ENCODE measurements at regions not wholly inside any gene's neighbourhood (a gene's known extent, or its start where the extent isn't known, plus 50 kb on each side); places are given as distances from the start of the nearest gene placed in this dataset.

DNA sequence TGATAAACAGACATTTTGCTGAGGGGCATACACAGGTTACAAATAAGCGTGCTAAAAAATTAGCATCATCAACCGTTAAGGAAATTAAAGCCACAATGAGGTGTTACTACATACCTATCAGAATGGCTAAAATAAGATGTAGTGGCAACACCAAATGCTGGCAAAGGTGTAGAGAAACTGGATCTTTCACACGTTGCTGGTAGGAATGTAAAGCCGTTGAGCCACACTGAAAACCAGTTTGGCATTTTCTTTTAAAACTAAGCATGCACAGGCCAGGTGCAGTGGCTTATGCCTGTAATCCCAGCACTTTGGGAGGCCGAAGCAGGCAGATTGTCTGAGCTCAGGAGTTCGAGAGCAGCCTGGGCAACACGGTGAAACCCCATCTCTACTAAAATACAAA is 67.0 kb upstream of the SYK start:
- no peak overlapping the region for H2AFZ ChIP-seq (ENCODE audit: low read length)
- H3K4me1 ChIP-seq (ENCODE audit: low read length) = no peaks in the 10 kb centered on the region
- H3K9ac ChIP-seq (ENCODE audit: low read length) = no peak overlapping the region
- no peaks in the 10 kb centered on the region for H3K79me2 ChIP-seq (ENCODE audit: low read length)
- H3F3A ChIP-seq (ENCODE audit: insufficient read depth, low read length) = no peaks in the 10 kb centered on the region
- H3K9me2 ChIP-seq (replicated peaks; ENCODE audit: insufficient read depth, low read length) = no peaks in the 10 kb centered on the region
- no peak overlapping the region for H3K4me2 ChIP-seq (ENCODE audit: low read depth, low read length)
- H3K36me3 ChIP-seq (replicated peaks; ENCODE audit: insufficient read depth, low read length) = no peaks in the 10 kb centered on the region
- no peaks in the 10 kb centered on the region for H4K20me1 ChIP-seq (ENCODE audit: insufficient read depth, low read length)
- no peak overlapping the region for H3K27ac ChIP-seq (ENCODE audit: low read length)
- H3K4me3 ChIP-seq (ENCODE audit: low read length) = no peak overlapping the region
- no peak for TF ChIP-seq EZH2phosphoT487 (IDR thresholded peaks at IDR 0.05; ENCODE audit: low read length)
- TF ChIP-seq, protein P1, sequence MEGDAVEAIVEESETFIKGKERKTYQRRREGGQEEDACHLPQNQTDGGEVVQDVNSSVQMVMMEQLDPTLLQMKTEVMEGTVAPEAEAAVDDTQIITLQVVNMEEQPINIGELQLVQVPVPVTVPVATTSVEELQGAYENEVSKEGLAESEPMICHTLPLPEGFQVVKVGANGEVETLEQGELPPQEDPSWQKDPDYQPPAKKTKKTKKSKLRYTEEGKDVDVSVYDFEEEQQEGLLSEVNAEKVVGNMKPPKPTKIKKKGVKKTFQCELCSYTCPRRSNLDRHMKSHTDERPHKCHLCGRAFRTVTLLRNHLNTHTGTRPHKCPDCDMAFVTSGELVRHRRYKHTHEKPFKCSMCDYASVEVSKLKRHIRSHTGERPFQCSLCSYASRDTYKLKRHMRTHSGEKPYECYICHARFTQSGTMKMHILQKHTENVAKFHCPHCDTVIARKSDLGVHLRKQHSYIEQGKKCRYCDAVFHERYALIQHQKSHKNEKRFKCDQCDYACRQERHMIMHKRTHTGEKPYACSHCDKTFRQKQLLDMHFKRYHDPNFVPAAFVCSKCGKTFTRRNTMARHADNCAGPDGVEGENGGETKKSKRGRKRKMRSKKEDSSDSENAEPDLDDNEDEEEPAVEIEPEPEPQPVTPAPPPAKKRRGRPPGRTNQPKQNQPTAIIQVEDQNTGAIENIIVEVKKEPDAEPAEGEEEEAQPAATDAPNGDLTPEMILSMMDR (IDR thresholded peaks at IDR 0.05; ENCODE audit: low read length) = no peak
- no peak for TF ChIP-seq EZH2 (optimal IDR thresholded peaks at IDR 0.05; ENCODE audit: low read depth, low read length)
- DNase-seq = no peak
- no peaks in the 10 kb centered on the region for H3K27me3 ChIP-seq (replicated peaks; ENCODE audit: insufficient read depth, low read length)
- no peaks in the 10 kb centered on the region for H3K9me3 ChIP-seq (replicated peaks; ENCODE audit: insufficient read depth, low read length)

DNA sequence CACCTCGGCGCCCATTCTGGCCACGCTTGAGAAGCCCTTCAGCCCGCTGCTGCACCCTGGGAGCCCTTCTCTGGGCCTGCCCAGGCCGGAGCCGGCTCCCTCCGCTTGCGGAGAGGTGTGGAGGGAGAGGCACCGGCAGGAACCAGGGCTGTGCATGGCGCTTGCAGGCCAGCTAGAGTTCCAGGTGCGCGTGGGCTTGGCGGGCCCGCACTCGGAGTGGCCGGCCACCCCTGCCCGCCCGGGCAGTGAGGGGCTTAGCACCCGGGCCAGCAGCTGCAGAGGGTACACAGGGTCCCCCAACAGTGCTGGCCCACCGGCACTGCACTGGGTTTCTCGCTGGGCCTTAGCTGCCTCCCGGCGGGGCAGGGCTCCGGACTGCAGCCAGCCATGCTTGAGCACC is 72.3 kb upstream of the SYK start:
- Histone ChIP-seq H3K9me3 (replicated peaks; ENCODE audit: insufficient read depth, low read length) (no peaks in the 10 kb centered on the region), H3K27ac (ENCODE audit: low read length) (no peak overlapping the region), H3F3A (ENCODE audit: insufficient read depth, low read length) (no peaks in the 10 kb centered on the region), H3K27me3 (replicated peaks; ENCODE audit: insufficient read depth, low read length) (no peaks in the 10 kb centered on the region), H3K4me2 (ENCODE audit: low read depth, low read length) (no peak overlapping the region), H3K4me1 (ENCODE audit: low read length) (peaks cover 14% of the 10 kb centered on the region), H3K79me2 (ENCODE audit: low read length) (no peaks in the 10 kb centered on the region), H4K20me1 (ENCODE audit: insufficient read depth, low read length) (no peaks in the 10 kb centered on the region), H3K9ac (ENCODE audit: low read length) (no peak overlapping the region), H3K36me3 (replicated peaks; ENCODE audit: insufficient read depth, low read length) (no peaks in the 10 kb centered on the region), H3K4me3 (ENCODE audit: low read length) (no peak overlapping the region), H3K9me2 (replicated peaks; ENCODE audit: insufficient read depth, low read length) (no peaks in the 10 kb centered on the region), H2AFZ (ENCODE audit: low read length) (no peak overlapping the region)
- DNase-seq = no peak
- TF ChIP-seq EZH2 (optimal IDR thresholded peaks at IDR 0.05; ENCODE audit: low read depth, low read length) (no peak), EZH2phosphoT487 (IDR thresholded peaks at IDR 0.05; ENCODE audit: low read length) (no peak)
- TF ChIP-seq, protein P1 (IDR thresholded peaks at IDR 0.05; ENCODE audit: low read length) = no peak

DNA sequence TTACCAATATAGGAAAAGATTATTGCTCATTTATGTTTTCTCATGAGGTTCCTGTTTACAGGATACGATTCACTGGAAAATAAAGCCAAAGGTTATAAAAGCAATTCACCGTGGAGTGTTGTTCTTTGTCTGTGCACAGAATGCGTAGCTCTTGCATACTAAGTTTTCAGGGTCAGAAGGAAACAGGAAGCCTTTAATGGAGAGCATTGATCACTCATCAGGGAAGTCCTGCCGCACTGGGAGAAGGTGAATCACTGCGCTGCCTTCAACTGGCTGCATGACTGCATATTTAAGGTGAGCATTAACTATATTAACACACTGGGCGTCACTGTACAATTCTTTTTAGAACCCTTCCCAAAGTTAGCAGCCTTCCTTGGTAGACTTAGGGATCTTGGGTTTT is 74.1 kb upstream of the SYK start:
- Histone ChIP-seq H3K9ac (ENCODE audit: low read length) (no peak overlapping the region), H3K36me3 (replicated peaks; ENCODE audit: insufficient read depth, low read length) (no peaks in the 10 kb centered on the region), H2AFZ (ENCODE audit: low read length) (no peak overlapping the region), H3K4me2 (ENCODE audit: low read depth, low read length) (no peak overlapping the region), H3F3A (ENCODE audit: insufficient read depth, low read length) (no peaks in the 10 kb centered on the region), H3K27ac (ENCODE audit: low read length) (no peak overlapping the region), H3K4me1 (ENCODE audit: low read length) (peaks cover 14% of the 10 kb centered on the region), H3K27me3 (replicated peaks; ENCODE audit: insufficient read depth, low read length) (no peaks in the 10 kb centered on the region), H4K20me1 (ENCODE audit: insufficient read depth, low read length) (no peaks in the 10 kb centered on the region), H3K4me3 (ENCODE audit: low read length) (no peak overlapping the region), H3K79me2 (ENCODE audit: low read length) (no peaks in the 10 kb centered on the region), H3K9me2 (replicated peaks; ENCODE audit: insufficient read depth, low read length) (no peaks in the 10 kb centered on the region), H3K9me3 (replicated peaks; ENCODE audit: insufficient read depth, low read length) (no peaks in the 10 kb centered on the region)
- TF ChIP-seq, protein P1 (IDR thresholded peaks at IDR 0.05; ENCODE audit: low read length) = no peak
- TF ChIP-seq EZH2phosphoT487 (IDR thresholded peaks at IDR 0.05; ENCODE audit: low read length) (no peak), EZH2 (optimal IDR thresholded peaks at IDR 0.05; ENCODE audit: low read depth, low read length) (no peak)
- DNase-seq = no peak

Measured in MM.1S (cell line).